ENCODE measurements at regions not wholly inside any gene's neighbourhood (a gene's known extent, or its start where the extent isn't known, plus 50 kb on each side); places are given as distances from the start of the nearest gene placed in this dataset. TPM values are rescaled to one million over a fixed set of nuclear protein-coding genes. Genes with fewer than 3 reads are reported as not detected.

DNA sequence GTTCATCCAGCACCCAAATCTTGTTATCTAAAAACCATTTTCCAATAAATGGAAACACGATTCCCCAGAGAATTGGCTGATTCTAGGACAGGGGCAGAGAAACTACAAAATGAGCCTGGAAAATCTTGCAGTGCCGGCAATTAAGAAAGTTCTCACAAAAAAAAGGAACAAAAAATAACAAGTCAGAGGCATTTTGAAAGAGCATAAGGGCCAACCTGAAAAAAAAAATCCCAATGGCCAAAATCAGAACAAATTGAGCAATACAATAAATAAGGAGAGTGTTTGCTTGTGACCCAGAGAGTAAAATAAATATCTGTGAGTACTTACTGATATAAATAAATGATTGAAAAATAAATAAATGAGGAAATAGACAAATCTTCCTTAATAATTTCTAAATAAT, 55.1 kb upstream of the S1PR3 start:
- no peak for DNase-seq
- ATAC-seq, result no peak
- Mint-ChIP-seq H3K27ac (no peak overlapping the region), H3K4me1 (ENCODE audit: low read depth) (no peaks in the 10 kb centered on the region), H3K9me3 (peaks cover 12% of the 10 kb centered on the region), H3K4me3 (no peak overlapping the region), H3K27me3 (peaks cover 8% of the 10 kb centered on the region), H3K36me3 (ENCODE audit: low read depth) (no peaks in the 10 kb centered on the region)
- intact Hi-C loops (cut with micrococcal nuclease), result no loop called here
- ChIA-PET POLR2A (no interaction called here), CTCF (no interaction called here)
- TF ChIP-seq CTCF (IDR thresholded peaks at IDR 0.05), result no peak

DNA sequence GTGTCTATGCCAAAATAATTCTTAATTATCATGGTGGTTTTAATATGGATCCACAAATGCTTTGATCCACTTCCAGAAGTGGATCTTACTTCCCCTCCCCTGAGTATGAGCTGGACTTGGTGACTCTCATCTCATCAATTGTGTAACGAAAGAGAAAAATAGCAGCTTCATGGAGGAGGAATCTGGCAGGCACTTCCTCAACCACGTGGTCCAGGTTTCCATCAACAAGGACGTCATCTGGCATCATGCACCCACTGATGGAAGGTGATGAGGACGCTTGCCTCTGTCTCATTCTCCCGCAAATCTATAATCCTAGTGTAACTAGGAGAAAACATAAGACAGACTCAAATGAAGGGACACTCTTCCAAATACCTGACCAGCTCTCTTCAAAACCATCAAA, 54.6 kb upstream of the S1PR3 start:
- ChIA-PET POLR2A (interaction anchor here (0.7 kb wide), 1 partner anchor 830 kb away, joined by 3 read pairs; no protein-coding TSS in a partner anchor), CTCF (no interaction called here)
- H3K4me3 Mint-ChIP-seq, result no peak overlapping the region
- peaks cover 12% of the 10 kb centered on the region for H3K9me3 Mint-ChIP-seq
- no peak overlapping the region for H3K27ac Mint-ChIP-seq
- H3K27me3 Mint-ChIP-seq, result peaks cover 8% of the 10 kb centered on the region
- no peak for TF ChIP-seq CTCF (IDR thresholded peaks at IDR 0.05)
- intact Hi-C loops (cut with micrococcal nuclease), result no loop called here
- DNase-seq (no peak), ATAC-seq (no peak)
- no peaks in the 10 kb centered on the region for H3K36me3 Mint-ChIP-seq (ENCODE audit: low read depth)
- H3K4me1 Mint-ChIP-seq (ENCODE audit: low read depth), result no peaks in the 10 kb centered on the region

- ATAC-seq, result no peak
- Mint-ChIP-seq H3K36me3 (ENCODE audit: low read depth) (no peaks in the 10 kb centered on the region), H3K4me1 (ENCODE audit: low read depth) (no peaks in the 10 kb centered on the region), H3K27ac (no peak overlapping the region), H3K4me3 (no peak overlapping the region), H3K27me3 (peaks cover 5% of the 10 kb centered on the region), H3K9me3 (peaks cover 12% of the 10 kb centered on the region)
- ChIA-PET CTCF (no interaction called here), POLR2A (interaction anchor here (0.7 kb wide), 1 partner anchor 830 kb away, joined by 3 read pairs; no protein-coding TSS in a partner anchor)
- intact Hi-C loops (cut with micrococcal nuclease), result no loop called here
- no peak for DNase-seq
- TF ChIP-seq CTCF (IDR thresholded peaks at IDR 0.05), result no peak
Observed at GRCh38 chr9:88937248-88937647, 54.0 kb upstream of the S1PR3 start.

DNA sequence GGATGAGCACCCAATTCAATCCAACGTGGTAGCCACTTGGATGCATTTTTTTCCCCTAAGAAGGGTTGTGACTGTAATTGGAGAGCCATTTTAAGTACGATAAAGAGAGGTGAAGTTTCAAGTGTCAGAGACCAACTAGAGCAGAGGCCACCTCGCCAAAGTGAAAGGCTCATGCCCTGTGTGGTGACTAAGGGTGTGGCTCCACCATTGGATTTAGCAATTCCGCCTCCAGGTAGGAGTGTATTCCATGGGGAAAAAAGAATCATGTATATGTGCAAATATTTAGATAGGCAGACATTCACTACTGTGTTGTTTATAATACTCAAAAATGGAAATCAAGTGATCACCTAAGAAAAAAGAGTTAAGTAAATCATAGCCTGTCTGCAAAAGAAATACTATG, 53.1 kb upstream of the S1PR3 start:
- ChIA-PET CTCF (interaction anchor here (0.6 kb wide), 1 partner anchor 181 kb away, joined by 3 read pairs; no protein-coding TSS in a partner anchor), POLR2A (no interaction called here)
- DNase-seq, result no peak
- Mint-ChIP-seq H3K4me3 (no peak overlapping the region), H3K27ac (no peak overlapping the region), H3K27me3 (peaks cover 5% of the 10 kb centered on the region), H3K4me1 (ENCODE audit: low read depth) (no peaks in the 10 kb centered on the region), H3K9me3 (peaks cover 12% of the 10 kb centered on the region), H3K36me3 (ENCODE audit: low read depth) (no peaks in the 10 kb centered on the region)
- intact Hi-C loops (cut with micrococcal nuclease), result no loop called here
- TF ChIP-seq CTCF (IDR thresholded peaks at IDR 0.05), result no peak
- ATAC-seq, result no peak

Small RNA genes lying in the stretch of these regions (microRNA-seq; reads per million reads assigned to microRNA genes)
- not detected for gene MIR4289 (ENCODE audit: borderline microRNAs expressed, borderline replicate concordance)

All from activated CD8-positive, alpha-beta T cell treated with anti-CD3 and anti-CD28 coated beads for 36 hours (primary cell).